ENCODE measurements at regions not wholly inside any gene's neighbourhood (a gene's known extent, or its start where the extent isn't known, plus 50 kb on each side); places are given as distances from the start of the nearest gene placed in this dataset.

- H2BK120ac ChIP-seq (ENCODE audit: low read depth, low read length) = no peak overlapping the region
- in situ Hi-C loops (cut with MboI; ENCODE audit: low sequenced_read_pairs) (no loop called here), dilution Hi-C loops (cut with HindIII; ENCODE audit: low sequenced_read_pairs, unreplicated experiment) (no loop called here), intact Hi-C loops (cut with micrococcal nuclease) (no loop called here)
- no peak overlapping the region for H2BK15ac ChIP-seq (ENCODE audit: low read depth, low read length)
- no peak overlapping the region for H4K8ac ChIP-seq (ENCODE audit: low read depth in 2 of 2, low read length in 2 of 2)
- H2AFZ ChIP-seq (replicated peaks; ENCODE audit: low read length, poor library complexity) = no peak overlapping the region
- no peak overlapping the region for H3K4ac ChIP-seq (ENCODE audit: low read depth, low read length)
- H3K4me3 ChIP-seq (ENCODE audit: insufficient read depth, low read depth, low read length) = no peak overlapping the region
- H3K27ac ChIP-seq (ENCODE audit: insufficient read depth, low read length) = no peak overlapping the region
- no peaks in the 10 kb centered on the region for H3K36me3 ChIP-seq (ENCODE audit: control insufficient read depth, insufficient read depth, low read length)
- no peaks in the 10 kb centered on the region for H3K4me1 ChIP-seq (ENCODE audit: control insufficient read depth, insufficient read depth, low read length)
- H4K91ac ChIP-seq (ENCODE audit: insufficient read depth, low read depth, low read length) = no peak overlapping the region
- TF ChIP-seq RAD21 (IDR thresholded peaks at IDR 0.05; ENCODE audit: low read length) (no peak), BHLHE40 (IDR thresholded peaks at IDR 0.05; ENCODE audit: low read depth, low read length) (no peak), RFX5 (IDR thresholded peaks at IDR 0.05; ENCODE audit: low read depth, low read length) (no peak)
- DNase-seq (no peak), ATAC-seq (ENCODE audit: low read depth) (no peak)
- 0 out of 2 replicates have a peak, but pooled peaks cover 2% of the 10 kb centered on the region for H3K9me3 ChIP-seq (ENCODE audit: control insufficient read depth, insufficient read depth, low read length)
- WGBS, 2 experiments (ENCODE audit: extremely low coverage in 2 of 2, insufficient read length in 1 of 2) = no CpG with 5 or more reads among the region's 4 CpGs
- H4K5ac ChIP-seq (ENCODE audit: low read depth, low read length) = no peak overlapping the region
- no peak overlapping the region for H3K4me2 ChIP-seq (ENCODE audit: low read depth, low read length)
- H3K79me1 ChIP-seq (ENCODE audit: low read depth in 1 of 2, low read length in 2 of 2) = no peaks in the 10 kb centered on the region
- no peak overlapping the region for H2BK5ac ChIP-seq (ENCODE audit: low read depth, low read length, poor library complexity, severe bottlenecking)
- H2AK5ac ChIP-seq (ENCODE audit: low read depth, low read length) = no peak overlapping the region
- H4K20me1 ChIP-seq (ENCODE audit: insufficient read depth, low read length) = no peaks in the 10 kb centered on the region
- no peak overlapping the region for H3K23ac ChIP-seq (ENCODE audit: low read depth, low read length)
- no peak overlapping the region for H3K9ac ChIP-seq (ENCODE audit: low read depth, low read length)
- no peaks in the 10 kb centered on the region for H3K27me3 ChIP-seq (ENCODE audit: control insufficient read depth, insufficient read depth, low read length)
- H3K18ac ChIP-seq (ENCODE audit: low read depth, low read length) = no peak overlapping the region
- H3K9me1 ChIP-seq (ENCODE audit: insufficient read depth, low read length) = no peaks in the 10 kb centered on the region
- POLR2A ChIA-PET (ENCODE audit: unreplicated experiment) = no interaction called here
- H3K56ac ChIP-seq (ENCODE audit: extremely low read depth, insufficient read depth, low read length) = no peak overlapping the region
- no peak overlapping the region for H3K14ac ChIP-seq (replicated peaks; ENCODE audit: low read depth, low read length)
- CTCF ChIA-PET = no interaction called here
- no peak overlapping the region for H2BK20ac ChIP-seq (ENCODE audit: low read depth, low read length)
- H2AK9ac ChIP-seq (replicated peaks; ENCODE audit: low read depth, low read length, poor library complexity) = no peak overlapping the region
- BruUV-seq (replicated peaks) = no TSS peak
Observed at GRCh38 chr5:162334944-162335343, 267.4 kb downstream of the GABRG2 start.

Measured in IMR-90 (cell line).